ENCODE measurements at regions not wholly inside any gene's neighbourhood (a gene's known extent, or its start where the extent isn't known, plus 50 kb on each side); places are given as distances from the start of the nearest gene placed in this dataset.
"Not testable (repeated sequence)": the region's sequence is repeated elsewhere in the genome, so short reads cannot be mapped to it uniquely, and the experiment has no call there.

GRCh38 chrX:13476384-13476783 lies 93.0 kb upstream of the EGFL6 start:
- DNase-seq (ENCODE audit: low read depth) = no peak

GRCh38 chrX:13474164-13474516 lies 95.3 kb upstream of the EGFL6 start:
- no peak for DNase-seq (ENCODE audit: low read depth)

GRCh38 chrX:13473442-13474163 lies 95.8 kb upstream of the EGFL6 start:
- DNase-seq (ENCODE audit: low read depth) = peak; percentile 16

GRCh38 chrX:13472975-13473374 lies 96.4 kb upstream of the EGFL6 start:
- DNase-seq (ENCODE audit: low read depth) = no peak

GRCh38 chrX:13471269-13471668 lies 98.1 kb upstream of the EGFL6 start:
- no peak for DNase-seq (ENCODE audit: low read depth)

- DNase-seq (ENCODE audit: low read depth) = no peak
Measured at GRCh38 chrX:13470685-13470977, 98.8 kb upstream of the EGFL6 start.

GRCh38 chrX:13469963-13470684 lies 99.3 kb upstream of the EGFL6 start:
- DNase-seq (ENCODE audit: low read depth) = peak; percentile 64

- DNase-seq (ENCODE audit: low read depth) = no peak
Measured at GRCh38 chrX:13468096-13468495, 101.3 kb upstream of the EGFL6 start.

GRCh38 chrX:13467243-13467642 lies 102.2 kb upstream of the EGFL6 start:
- no peak for DNase-seq (ENCODE audit: low read depth)

- no peak for DNase-seq (ENCODE audit: low read depth)
Measured at GRCh38 chrX:13464599-13465275, 104.7 kb upstream of the EGFL6 start.

GRCh38 chrX:13463608-13464007 lies 105.8 kb upstream of the EGFL6 start:
- DNase-seq (ENCODE audit: low read depth) = peak; percentile 86

- peak; percentile 41 for DNase-seq (ENCODE audit: low read depth)
Measured at GRCh38 chrX:13452283-13452682, 117.1 kb upstream of the EGFL6 start.

- no peak for DNase-seq (ENCODE audit: low read depth)
Measured at GRCh38 chrX:13449441-13449840, 120.0 kb upstream of the EGFL6 start.

GRCh38 chrX:13448941-13449340 lies 120.5 kb upstream of the EGFL6 start:
- no peak for DNase-seq (ENCODE audit: low read depth)

- not testable (repeated sequence) for DNase-seq (ENCODE audit: low read depth)
Measured at GRCh38 chrX:13441608-13442007, 121.8 kb upstream of the ATXN3L start.

- no peak for DNase-seq (ENCODE audit: low read depth)
Measured at GRCh38 chrX:13440176-13440575, 120.3 kb upstream of the ATXN3L start.

GRCh38 chrX:13433298-13433605 lies 113.4 kb upstream of the ATXN3L start:
- peak; percentile 76 for DNase-seq (ENCODE audit: low read depth)

- peak; percentile 96 for DNase-seq (ENCODE audit: low read depth)
Measured at GRCh38 chrX:13432414-13433297, 112.8 kb upstream of the ATXN3L start.

GRCh38 chrX:13430136-13430827 lies 110.4 kb upstream of the ATXN3L start:
- no peak for DNase-seq (ENCODE audit: low read depth)

GRCh38 chrX:13428053-13428786 lies 108.4 kb upstream of the ATXN3L start:
- peak; percentile 70 for DNase-seq (ENCODE audit: low read depth)

- no peak for DNase-seq (ENCODE audit: low read depth)
Measured at GRCh38 chrX:13427441-13428052, 107.7 kb upstream of the ATXN3L start.
